ENCODE measurements at regions not wholly inside any gene's neighbourhood (a gene's known extent, or its start where the extent isn't known, plus 50 kb on each side); places are given as distances from the start of the nearest gene placed in this dataset.

DNA sequence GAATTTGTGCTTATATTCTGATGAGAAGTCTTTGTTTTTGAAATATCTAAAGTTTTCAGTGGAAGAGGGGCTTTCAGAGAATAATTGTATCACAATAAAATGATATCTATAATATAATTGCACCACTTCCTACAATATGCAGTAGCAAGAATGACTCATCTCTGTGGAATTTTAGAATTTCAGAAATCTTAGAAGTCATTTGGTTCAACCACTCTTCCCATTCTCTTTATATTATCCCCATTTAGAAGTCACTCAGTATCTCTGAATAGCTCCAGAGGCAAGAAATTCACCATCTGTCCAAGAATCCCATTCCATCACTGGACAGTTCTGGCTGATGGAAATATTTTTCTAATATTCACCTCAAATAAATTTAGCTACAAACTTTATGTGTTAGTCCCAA lies 59.3 kb upstream of the CCDC68 start:
- no peak overlapping the region for H3K4me3 ChIP-seq (ENCODE audit: low read depth, low read length)
- no peaks in the 10 kb centered on the region for H3K79me2 ChIP-seq (ENCODE audit: control insufficient read depth, insufficient read depth, low read length, unreplicated experiment)

DNA sequence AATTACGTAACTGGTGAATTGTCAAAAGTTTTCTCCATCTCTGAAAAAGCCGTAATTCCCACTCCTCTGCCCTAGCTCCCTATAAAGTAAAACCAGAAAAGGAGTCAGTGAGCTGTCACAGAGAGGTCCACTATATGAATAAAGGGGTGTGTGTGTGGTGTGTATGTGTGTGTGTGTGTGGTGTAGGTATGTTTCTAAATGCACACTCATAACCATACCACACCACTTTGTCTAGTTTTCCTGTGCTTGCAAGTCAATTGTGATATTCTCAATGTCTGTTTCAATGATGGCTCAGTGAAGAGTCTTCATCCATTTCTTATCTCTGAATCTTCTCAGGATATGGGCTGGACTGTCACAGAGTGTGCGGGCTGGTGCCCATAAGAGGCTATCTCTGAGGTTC lies 54.8 kb upstream of the CCDC68 start:
- no peaks in the 10 kb centered on the region for H3K79me2 ChIP-seq (ENCODE audit: control insufficient read depth, insufficient read depth, low read length, unreplicated experiment)
- peaks cover 5% of the 10 kb centered on the region for H3K4me1 ChIP-seq (ENCODE audit: control insufficient read depth, insufficient read depth, low read length, unreplicated experiment)
- no peak overlapping the region for H3K27ac ChIP-seq (ENCODE audit: low read depth, low read length)
- no peaks in the 10 kb centered on the region for H3K36me3 ChIP-seq (ENCODE audit: insufficient read depth, low read length)
- no peak overlapping the region for H3K4me3 ChIP-seq (ENCODE audit: low read depth, low read length)
- no peak overlapping the region for H2AFZ ChIP-seq (ENCODE audit: low read length, unreplicated experiment)
- no peaks in the 10 kb centered on the region for H3K27me3 ChIP-seq (ENCODE audit: insufficient read depth, low read length)

More for the DNA sequence above, 59.3 kb upstream of the CCDC68 start:
- peaks cover 9% of the 10 kb centered on the region for H3K4me1 ChIP-seq (ENCODE audit: control insufficient read depth, insufficient read depth, low read length, unreplicated experiment)
- H3K36me3 ChIP-seq (ENCODE audit: insufficient read depth, low read length), result no peaks in the 10 kb centered on the region
- H3K27me3 ChIP-seq (ENCODE audit: insufficient read depth, low read length), result no peaks in the 10 kb centered on the region
- no peak overlapping the region for H3K27ac ChIP-seq (ENCODE audit: low read depth, low read length)
- H2AFZ ChIP-seq (ENCODE audit: low read length, unreplicated experiment), result no peak overlapping the region

GRCh38 chr18:55013685-55014084 lies 54.4 kb upstream of the CCDC68 start:
- no peaks in the 10 kb centered on the region for H3K27me3 ChIP-seq (ENCODE audit: insufficient read depth, low read length)
- H3K79me2 ChIP-seq (ENCODE audit: control insufficient read depth, insufficient read depth, low read length, unreplicated experiment), result no peaks in the 10 kb centered on the region
- H2AFZ ChIP-seq (ENCODE audit: low read length, unreplicated experiment), result no peak overlapping the region
- no peak overlapping the region for H3K4me3 ChIP-seq (ENCODE audit: low read depth, low read length)
- H3K36me3 ChIP-seq (ENCODE audit: insufficient read depth, low read length), result no peaks in the 10 kb centered on the region
- H3K27ac ChIP-seq (ENCODE audit: low read depth, low read length), result no peak overlapping the region
- H3K4me1 ChIP-seq (ENCODE audit: control insufficient read depth, insufficient read depth, low read length, unreplicated experiment), result peaks cover 3% of the 10 kb centered on the region

DNA sequence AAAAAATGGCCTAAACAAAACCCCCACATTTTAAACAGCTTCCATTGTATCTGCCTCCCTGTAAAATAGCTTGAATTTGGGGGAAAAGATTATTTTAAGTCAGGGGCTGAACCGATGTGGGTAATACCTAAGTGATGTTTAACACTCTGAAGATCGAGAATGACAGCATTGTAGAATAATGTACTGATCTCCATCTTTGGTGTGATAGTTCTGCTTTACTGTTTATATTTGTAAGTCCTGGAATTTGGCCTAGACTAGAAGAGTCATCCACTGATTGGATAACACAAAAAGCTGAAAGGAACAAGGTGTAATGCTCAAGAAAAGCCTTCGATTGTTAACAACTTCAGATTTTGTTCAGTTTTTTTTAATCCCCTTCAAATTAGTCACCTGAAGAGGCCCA lies 53.8 kb upstream of the CCDC68 start:
- peaks cover 3% of the 10 kb centered on the region for H3K4me1 ChIP-seq (ENCODE audit: control insufficient read depth, insufficient read depth, low read length, unreplicated experiment)
- no peak overlapping the region for H3K27ac ChIP-seq (ENCODE audit: low read depth, low read length)
- no peak overlapping the region for H2AFZ ChIP-seq (ENCODE audit: low read length, unreplicated experiment)
- no peak overlapping the region for H3K4me3 ChIP-seq (ENCODE audit: low read depth, low read length)
- no peaks in the 10 kb centered on the region for H3K36me3 ChIP-seq (ENCODE audit: insufficient read depth, low read length)
- H3K27me3 ChIP-seq (ENCODE audit: insufficient read depth, low read length), result 0 out of 2 replicates have a peak, but pooled peaks cover 3% of the 10 kb centered on the region
- H3K79me2 ChIP-seq (ENCODE audit: control insufficient read depth, insufficient read depth, low read length, unreplicated experiment), result no peaks in the 10 kb centered on the region

GRCh38 chr18:55012008-55012407 lies 52.7 kb upstream of the CCDC68 start:
- H3K36me3 ChIP-seq (ENCODE audit: insufficient read depth, low read length), result no peaks in the 10 kb centered on the region
- peaks cover 13% of the 10 kb centered on the region; the same call in 1 of the 2 replicates for H3K27me3 ChIP-seq (ENCODE audit: insufficient read depth, low read length)
- no peak overlapping the region for H3K27ac ChIP-seq (ENCODE audit: low read depth, low read length)

More at GRCh38 chr18:55012008-55012407, 52.7 kb upstream of the CCDC68 start:
- Histone ChIP-seq H3K79me2 (ENCODE audit: control insufficient read depth, insufficient read depth, low read length, unreplicated experiment) (no peaks in the 10 kb centered on the region), H2AFZ (ENCODE audit: low read length, unreplicated experiment) (no peak overlapping the region), H3K4me1 (ENCODE audit: control insufficient read depth, insufficient read depth, low read length, unreplicated experiment) (peaks cover 3% of the 10 kb centered on the region), H3K4me3 (ENCODE audit: low read depth, low read length) (no peak overlapping the region)
